CD8-positive, alpha-beta memory T cell (primary cell): ENCODE measurements at regions not wholly inside any gene's neighbourhood (a gene's known extent, or its start where the extent isn't known, plus 50 kb on each side); places are given as distances from the start of the nearest gene placed in this dataset.

Experiments
- CTCF ChIA-PET: fragments of 350-600 bp; sonication (Branson Sonifier 250); formaldehyde crosslinking; loops from one replicate; lab custom pipeline; 2021; ENCODE audit warnings: antibody characterized with exemption; lab: Charles Lee
- POLR2A ChIA-PET: fragments of 350-600 bp; sonication (Branson Sonifier 250); formaldehyde crosslinking; loops from one replicate; lab custom pipeline; 2021; ENCODE audit warnings: antibody characterized with exemption; lab: Charles Lee
- DNase-seq, 5 donors: peaks; one replicate each; pipeline versions ENCODE4 v3.0.0 to v3.0.0-alpha.2; 2020 to 2022; ENCODE audit warnings: mixed read lengths in 1 of 5
- H3K27ac ChIP-seq: one replicate; pipeline ENCODE4 v1.7.0; 2013; ENCODE audit warnings: low read depth, mild to moderate bottlenecking, low read length, moderate library complexity
- H3K27me3 ChIP-seq: 2 replicates; pipeline ENCODE4 v1.7.0; 2013; ENCODE audit warnings: low read length, mild to moderate bottlenecking; ENCODE audit not compliant: insufficient read depth, poor library complexity, severe bottlenecking
- H3K36me3 ChIP-seq: 2 replicates; pipeline ENCODE4 v1.7.0; 2013; ENCODE audit warnings: mild to moderate bottlenecking, low read length, moderate library complexity; ENCODE audit not compliant: insufficient read depth
- H3K4me1 ChIP-seq: 2 replicates; pipeline ENCODE4 v1.7.0; 2013; ENCODE audit warnings: mild to moderate bottlenecking, low read length, moderate library complexity; ENCODE audit not compliant: insufficient read depth
- H3K4me3 ChIP-seq: 2 replicates; pipeline ENCODE4 v1.7.0; 2013; ENCODE audit warnings: mild to moderate bottlenecking, low read length
- H3K9me3 ChIP-seq: 2 replicates; pipeline ENCODE4 v1.7.0; 2013; ENCODE audit warnings: mild to moderate bottlenecking, low read length
- H3K27ac Mint-ChIP-seq, 8 donors: one replicate each; pipeline ENCODE4 v1.8.0; 2020 to 2021; ENCODE audit warnings: mixed read lengths in 8 of 8, mild to moderate bottlenecking in 6 of 8, inconsistent platforms in 3 of 8, moderate library complexity in 3 of 8
- H3K27me3 Mint-ChIP-seq, 2 donors: one replicate each; pipeline ENCODE4 v1.8.0; 2020 to 2021; ENCODE audit warnings: mixed read lengths in 2 of 2, mild to moderate bottlenecking in 1 of 2, moderate library complexity in 1 of 2
- H3K36me3 Mint-ChIP-seq, 3 donors: one replicate each; pipeline ENCODE4 v1.8.0; 2020 to 2021; ENCODE audit warnings: mixed read lengths in 3 of 3, inconsistent platforms in 1 of 3, mild to moderate bottlenecking in 1 of 3
- H3K4me1 Mint-ChIP-seq, 3 donors: one replicate each; pipeline ENCODE4 v1.8.0; 2020 to 2021; ENCODE audit warnings: mixed read lengths in 3 of 3, inconsistent platforms in 1 of 3, mild to moderate bottlenecking in 1 of 3
- H3K4me3 Mint-ChIP-seq, 7 donors: one replicate each; pipeline ENCODE4 v1.8.0; 2020 to 2021; ENCODE audit warnings: mixed read lengths in 7 of 7, mild to moderate bottlenecking in 6 of 7, moderate library complexity in 4 of 7, inconsistent platforms in 2 of 7
- H3K9me3 Mint-ChIP-seq, 5 donors: one replicate each; pipeline ENCODE4 v1.8.0; 2020 to 2022; ENCODE audit warnings: mixed read lengths in 5 of 5, mild to moderate bottlenecking in 3 of 5, moderate library complexity in 2 of 5, inconsistent platforms in 1 of 5

DNA sequence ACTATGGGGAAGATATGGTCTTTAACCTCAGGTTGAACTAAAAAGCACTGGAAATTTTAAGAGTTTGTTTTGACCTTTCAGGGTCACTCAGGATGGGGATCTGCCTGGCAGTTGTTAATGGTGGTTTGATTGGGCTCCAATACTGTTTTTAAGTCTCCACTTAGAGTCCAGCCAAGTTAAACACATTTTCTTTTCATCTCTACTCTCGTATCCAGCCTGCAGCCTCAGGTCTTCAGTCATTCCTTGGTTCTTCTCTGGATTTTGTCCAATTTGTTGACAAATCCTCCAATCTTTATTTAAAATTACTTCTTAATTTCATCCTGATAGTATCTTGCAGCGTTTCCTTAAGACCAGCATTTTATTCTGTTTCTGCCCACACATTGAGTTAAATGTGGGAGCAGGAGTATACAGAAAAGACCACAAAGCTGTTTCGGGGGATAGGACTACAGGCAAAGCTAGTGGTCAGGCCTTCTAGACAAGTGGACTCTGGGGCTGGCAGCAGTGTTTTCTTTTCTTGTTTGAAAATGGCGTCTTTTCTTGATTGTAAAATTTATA, 133.2 kb upstream of the INHBA start:
- Mint-ChIP-seq H3K27me3 (no peaks in the 10 kb centered on the region), H3K36me3 (peaks cover 0 to 1% (median 0%) of the 10 kb centered on the region in 3 donors)
- CTCF ChIA-PET = no interaction called here

DNA sequence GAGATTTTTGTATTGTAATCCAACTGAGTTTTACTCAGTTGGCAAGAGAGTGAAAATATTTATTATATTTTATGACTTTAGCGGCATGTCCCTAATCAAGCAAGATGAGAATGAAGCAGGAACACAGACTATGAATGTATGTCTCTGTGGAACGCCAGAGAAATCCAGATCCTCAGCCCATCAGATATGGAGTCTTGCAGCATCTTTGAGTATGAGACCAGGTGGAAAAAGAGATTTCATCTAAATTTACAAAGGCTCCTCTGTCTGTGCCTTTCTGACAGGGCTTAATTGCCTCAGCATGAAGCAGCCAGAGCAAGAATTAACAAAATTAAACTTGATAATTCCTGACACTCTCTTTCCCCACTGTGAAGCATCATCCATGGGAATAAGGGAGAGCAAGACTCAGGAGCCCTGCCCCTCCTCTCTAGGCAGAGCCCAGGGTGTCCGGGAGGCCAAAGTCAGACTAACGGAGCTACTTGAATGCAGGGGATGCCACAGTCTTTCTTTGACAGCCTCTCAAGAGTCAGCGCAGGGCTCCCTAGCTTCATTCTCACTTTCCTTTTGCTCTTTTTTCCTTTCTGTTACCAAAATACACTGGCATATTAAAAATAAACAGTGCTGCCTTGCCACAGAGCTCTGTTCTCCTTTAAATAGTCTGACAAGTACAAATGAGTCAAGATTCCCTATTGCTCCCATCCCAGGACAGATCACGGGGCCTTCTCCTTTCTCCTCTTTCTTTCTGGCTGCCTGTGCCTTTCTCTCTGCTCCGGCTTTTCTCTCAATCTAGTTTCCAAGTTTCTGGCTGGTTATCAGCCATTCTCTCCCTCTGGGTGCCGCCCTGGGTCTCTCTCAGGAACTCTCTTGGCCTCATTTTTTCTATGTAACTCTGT, 132.2 kb upstream of the INHBA start:
- no peak for DNase-seq
- ChIA-PET POLR2A (no interaction called here), CTCF (no interaction called here)
- peaks cover 2 to 13% (median 6%) of the 10 kb centered on the region in 5 donors for H3K9me3 Mint-ChIP-seq
- H3K27me3 ChIP-seq = no peaks in the 10 kb centered on the region
- no peak overlapping the region for H3K27ac Mint-ChIP-seq
- no peak overlapping the region for H3K4me3 ChIP-seq
- H3K36me3 Mint-ChIP-seq = peaks cover 0 to 1% (median 0%) of the 10 kb centered on the region in 3 donors
- no peak overlapping the region for H3K27ac ChIP-seq
- no peaks in the 10 kb centered on the region for H3K36me3 ChIP-seq
- no peaks in the 10 kb centered on the region for H3K4me1 ChIP-seq
- no peaks in the 10 kb centered on the region for H3K9me3 ChIP-seq
- no peak overlapping the region for H3K4me3 Mint-ChIP-seq
- no peaks in the 10 kb centered on the region for H3K27me3 Mint-ChIP-seq
- no peaks in the 10 kb centered on the region for H3K4me1 Mint-ChIP-seq

More for the DNA sequence above, 133.2 kb upstream of the INHBA start:
- Mint-ChIP-seq H3K9me3 (peaks cover 2 to 13% (median 8%) of the 10 kb centered on the region in 5 donors), H3K27ac (no peak overlapping the region), H3K4me1 (no peaks in the 10 kb centered on the region), H3K4me3 (no peak overlapping the region)
- H3K9me3 ChIP-seq = no peaks in the 10 kb centered on the region
- H3K4me3 ChIP-seq = no peak overlapping the region
- no peak for DNase-seq
- no peaks in the 10 kb centered on the region for H3K4me1 ChIP-seq
- no peaks in the 10 kb centered on the region for H3K27me3 ChIP-seq
- POLR2A ChIA-PET = no interaction called here
- no peaks in the 10 kb centered on the region for H3K36me3 ChIP-seq
- H3K27ac ChIP-seq = no peak overlapping the region

DNA sequence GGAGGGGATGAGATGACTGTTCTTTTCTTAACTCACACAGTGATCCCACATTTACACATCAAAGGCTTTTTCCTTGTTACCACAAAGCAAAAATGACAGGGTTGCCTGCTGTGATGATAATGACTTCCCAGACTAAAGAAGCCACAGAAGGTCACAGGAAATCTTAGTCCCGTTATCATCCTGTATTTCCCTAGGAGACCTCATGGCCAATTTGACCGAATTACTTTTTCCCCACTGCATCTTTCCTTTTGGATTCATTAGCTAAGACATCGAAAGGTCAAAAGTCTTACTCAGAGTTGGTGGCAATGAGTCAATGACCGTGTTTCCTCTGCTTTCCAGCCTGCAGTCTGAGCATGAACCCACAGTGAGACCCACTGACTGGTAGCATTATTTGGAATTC, 130.1 kb upstream of the INHBA start:
- DNase-seq = no peak
- Mint-ChIP-seq H3K27ac (no peak overlapping the region), H3K27me3 (no peaks in the 10 kb centered on the region), H3K4me1 (no peaks in the 10 kb centered on the region), H3K4me3 (no peak overlapping the region), H3K36me3 (peaks cover 0 to 1% (median 0%) of the 10 kb centered on the region in 3 donors), H3K9me3 (peaks cover 2 to 11% (median 6%) of the 10 kb centered on the region in 5 donors)
- CTCF ChIA-PET = no interaction called here
- H3K27ac ChIP-seq = no peak overlapping the region
- no peak overlapping the region for H3K4me3 ChIP-seq
- H3K36me3 ChIP-seq = no peaks in the 10 kb centered on the region
- H3K27me3 ChIP-seq = no peaks in the 10 kb centered on the region
- POLR2A ChIA-PET = no interaction called here
- H3K9me3 ChIP-seq = no peaks in the 10 kb centered on the region
- no peaks in the 10 kb centered on the region for H3K4me1 ChIP-seq

DNA sequence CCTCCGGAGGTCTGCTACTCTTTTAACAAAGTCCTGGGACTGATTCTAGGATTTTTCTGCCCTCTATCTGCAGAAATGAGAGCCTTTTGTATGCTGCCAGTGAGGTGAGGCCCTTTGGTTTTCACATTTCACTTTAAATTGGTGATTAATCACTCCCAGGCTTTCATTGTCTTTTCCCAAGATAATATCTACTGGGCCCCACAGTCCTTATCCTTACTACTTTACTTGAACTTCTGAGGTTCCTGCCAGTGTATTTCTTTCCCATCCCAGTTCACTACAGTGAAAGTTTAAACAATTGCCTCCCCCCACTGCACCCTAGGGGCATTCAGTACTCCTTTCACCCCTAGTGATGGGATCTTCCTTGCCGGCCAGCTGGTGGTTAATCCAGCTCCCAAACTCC, 127.4 kb upstream of the INHBA start:
- CTCF ChIA-PET = no interaction called here
- Mint-ChIP-seq H3K36me3 (no peaks in the 10 kb centered on the region), H3K4me1 (no peaks in the 10 kb centered on the region), H3K9me3 (peaks cover 2 to 11% (median 7%) of the 10 kb centered on the region in 5 donors), H3K27ac (no peak overlapping the region), H3K27me3 (no peaks in the 10 kb centered on the region), H3K4me3 (no peak overlapping the region)
- DNase-seq = no peak
- POLR2A ChIA-PET = no interaction called here
- Histone ChIP-seq H3K27me3 (no peaks in the 10 kb centered on the region), H3K4me1 (no peaks in the 10 kb centered on the region), H3K36me3 (no peaks in the 10 kb centered on the region), H3K4me3 (no peak overlapping the region), H3K9me3 (no peaks in the 10 kb centered on the region), H3K27ac (no peak overlapping the region)

DNA sequence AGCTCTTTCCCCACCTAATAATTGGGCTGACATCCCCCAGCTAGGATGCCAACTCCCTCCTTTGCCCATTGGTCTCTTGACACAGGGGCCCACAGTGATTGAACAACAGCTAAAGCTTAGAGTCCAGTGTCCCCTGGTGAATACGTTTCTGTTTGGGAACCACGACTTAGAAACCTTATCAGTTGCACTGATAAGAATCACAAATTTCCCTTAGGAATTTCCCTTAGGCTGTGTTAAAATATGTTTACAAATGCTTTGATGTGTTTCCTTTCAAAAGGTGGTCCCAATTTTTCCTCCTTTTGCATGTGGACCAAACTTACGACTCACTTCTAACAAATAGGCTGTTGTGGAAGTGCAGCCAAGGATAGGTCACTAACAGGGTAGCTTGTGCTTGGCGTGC, 126.0 kb upstream of the INHBA start:
- POLR2A ChIA-PET = no interaction called here
- Histone ChIP-seq H3K4me3 (no peak overlapping the region), H3K36me3 (no peaks in the 10 kb centered on the region), H3K27me3 (no peaks in the 10 kb centered on the region), H3K4me1 (no peaks in the 10 kb centered on the region), H3K27ac (no peak overlapping the region), H3K9me3 (no peaks in the 10 kb centered on the region)
- no peak overlapping the region for H3K4me3 Mint-ChIP-seq
- DNase-seq = no peak
- no peaks in the 10 kb centered on the region for H3K36me3 Mint-ChIP-seq
- no peak overlapping the region for H3K27ac Mint-ChIP-seq
- H3K4me1 Mint-ChIP-seq = no peaks in the 10 kb centered on the region
- no peaks in the 10 kb centered on the region for H3K27me3 Mint-ChIP-seq
- H3K9me3 Mint-ChIP-seq = peaks cover 2 to 11% (median 7%) of the 10 kb centered on the region in 5 donors
- CTCF ChIA-PET = no interaction called here

DNA sequence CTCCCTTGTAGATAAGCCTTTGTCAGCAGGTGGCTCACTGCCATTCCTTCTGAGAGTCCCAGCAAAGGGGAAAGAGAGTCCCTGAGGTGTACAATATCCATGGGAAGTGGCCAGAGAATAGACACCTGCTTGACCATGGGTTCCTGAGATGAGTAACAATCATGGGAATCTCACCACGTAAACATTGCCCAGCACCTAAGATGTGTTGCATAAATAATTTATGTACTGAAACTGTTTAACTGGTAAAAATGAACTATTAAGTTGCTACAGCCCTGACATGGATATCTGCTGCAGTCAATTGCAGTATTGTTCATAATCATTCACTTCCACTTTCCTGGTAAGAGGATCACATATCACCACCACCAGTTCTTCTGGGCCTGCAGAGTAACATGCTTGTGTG, 123.8 kb upstream of the INHBA start:
- H3K4me1 ChIP-seq = no peaks in the 10 kb centered on the region
- no peak overlapping the region for H3K27ac Mint-ChIP-seq
- no peaks in the 10 kb centered on the region for H3K36me3 Mint-ChIP-seq
- CTCF ChIA-PET = no interaction called here
- H3K27ac ChIP-seq = no peak overlapping the region
- no peak overlapping the region for H3K4me3 Mint-ChIP-seq
- peaks cover under 1 to 7% (median 6%) of the 10 kb centered on the region in 5 donors for H3K9me3 Mint-ChIP-seq
- no peak overlapping the region for H3K4me3 ChIP-seq
- DNase-seq = no peak
- no peaks in the 10 kb centered on the region for H3K36me3 ChIP-seq
- H3K9me3 ChIP-seq = no peaks in the 10 kb centered on the region
- no peaks in the 10 kb centered on the region for H3K27me3 ChIP-seq
- H3K27me3 Mint-ChIP-seq = peaks cover 0 to 6% of the 10 kb centered on the region in 2 donors
- POLR2A ChIA-PET = no interaction called here
- no peaks in the 10 kb centered on the region for H3K4me1 Mint-ChIP-seq

DNA sequence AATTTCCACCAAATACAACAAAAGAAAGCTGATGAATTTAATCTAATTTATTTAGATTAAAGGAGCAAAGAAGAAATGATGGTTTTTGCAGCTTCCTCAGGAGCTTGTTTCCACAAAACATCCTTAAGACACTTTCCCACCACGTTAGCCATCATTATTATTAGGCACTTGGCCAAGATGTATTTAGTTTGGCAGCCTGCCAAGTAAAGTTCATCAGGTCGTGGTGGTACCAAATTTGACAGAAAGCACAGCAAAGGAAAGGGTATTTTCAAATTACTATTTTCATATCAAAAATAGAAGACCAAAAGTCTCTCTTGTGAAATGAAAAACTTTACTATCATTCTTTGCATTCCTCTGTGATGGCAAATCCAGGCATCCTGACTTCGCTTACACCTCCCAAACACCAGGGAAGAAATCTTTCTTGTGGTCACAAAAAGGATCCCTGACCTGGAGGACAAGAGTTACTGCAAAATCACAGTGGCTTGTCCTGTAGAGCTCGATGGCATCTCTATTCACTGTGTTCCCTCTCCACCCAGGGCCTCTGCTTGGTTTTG, 123.1 kb upstream of the INHBA start:
- Histone ChIP-seq H3K36me3 (no peaks in the 10 kb centered on the region), H3K4me1 (no peaks in the 10 kb centered on the region), H3K27me3 (no peaks in the 10 kb centered on the region), H3K9me3 (no peaks in the 10 kb centered on the region), H3K27ac (no peak overlapping the region), H3K4me3 (no peak overlapping the region)
- Mint-ChIP-seq H3K9me3 (peaks cover 2 to 8% (median 3%) of the 10 kb centered on the region in 5 donors), H3K36me3 (no peaks in the 10 kb centered on the region), H3K27ac (no peak overlapping the region), H3K27me3 (peaks cover 2 to 6% of the 10 kb centered on the region in 2 donors), H3K4me3 (no peak overlapping the region), H3K4me1 (no peaks in the 10 kb centered on the region)
- DNase-seq = no peak
- ChIA-PET CTCF (no interaction called here), POLR2A (no interaction called here)

DNA sequence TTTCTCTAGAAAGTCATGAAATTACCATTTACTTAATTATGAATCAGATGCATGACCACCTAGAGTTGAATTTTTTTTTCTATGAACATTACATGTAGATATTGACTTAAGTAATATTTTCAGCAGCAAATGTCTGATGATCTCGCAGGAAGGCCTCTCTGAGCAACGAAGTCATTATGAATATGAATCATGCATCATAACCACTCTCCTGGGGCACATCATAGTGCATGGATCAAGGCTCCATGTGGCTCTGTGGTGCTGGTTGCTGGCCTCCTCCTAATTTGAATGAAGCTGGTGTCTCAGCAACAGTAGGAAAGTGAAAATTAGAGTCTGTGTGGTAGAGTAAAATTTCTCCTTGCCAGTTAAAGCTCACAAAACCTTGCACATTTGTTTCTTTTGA, 121.4 kb upstream of the INHBA start:
- ChIA-PET CTCF (no interaction called here), POLR2A (no interaction called here)
- no peaks in the 10 kb centered on the region for H3K4me1 Mint-ChIP-seq
- Histone ChIP-seq H3K36me3 (no peaks in the 10 kb centered on the region), H3K27ac (no peak overlapping the region), H3K4me1 (no peaks in the 10 kb centered on the region), H3K4me3 (no peak overlapping the region), H3K27me3 (no peaks in the 10 kb centered on the region), H3K9me3 (no peaks in the 10 kb centered on the region)
- H3K27ac Mint-ChIP-seq = no peak overlapping the region
- no peak for DNase-seq
- H3K9me3 Mint-ChIP-seq = peaks cover 0 to 5% (median 3%) of the 10 kb centered on the region in 5 donors
- no peak overlapping the region for H3K4me3 Mint-ChIP-seq
- no peaks in the 10 kb centered on the region for H3K36me3 Mint-ChIP-seq
- peaks cover 2 to 6% of the 10 kb centered on the region in 2 donors for H3K27me3 Mint-ChIP-seq
